Endothelial cell of umbilical vein (primary cell): ENCODE measurements at regions not wholly inside any gene's neighbourhood (a gene's known extent, or its start where the extent isn't known, plus 50 kb on each side); places are given as distances from the start of the nearest gene placed in this dataset.

ENCODE experiments used
- EZH2 ChIP-seq: IDR thresholded peaks from 2 replicates; pipeline ENCODE4 v1.6.1; 2012; ENCODE audit warnings: borderline replicate concordance, low read depth, mild to moderate bottlenecking, moderate library complexity, low read length, inconsistent platforms; ENCODE audit not compliant: severe bottlenecking
- GATA2 ChIP-seq: IDR thresholded peaks from 2 replicates; pipeline ENCODE4 v1.7.0; 2011; ENCODE audit warnings: low read depth, mild to moderate bottlenecking, moderate library complexity, mixed read lengths, low read length; ENCODE audit not compliant: insufficient read length, insufficient read depth
- JUN ChIP-seq: IDR thresholded peaks from 2 replicates; pipeline ENCODE4 v1.6.1; 2011; ENCODE audit warnings: borderline replicate concordance, low read depth; ENCODE audit not compliant: insufficient read length, insufficient read depth
- MAX ChIP-seq: IDR thresholded peaks from 2 replicates; pipeline ENCODE4 v1.6.1; 2011; ENCODE audit not compliant: insufficient read depth, insufficient read length
- MYC ChIP-seq: IDR thresholded peaks from one replicate; pipeline ENCODE4 v1.6.1; 2011; ENCODE audit warnings: mild to moderate bottlenecking, low read depth, low read length
- POLR2A ChIP-seq: IDR thresholded peaks from 2 replicates; pipeline ENCODE4 v1.6.1; 2012; ENCODE audit warnings: low read depth, mild to moderate bottlenecking, control low read depth, low read length
- POLR2AphosphoS5 ChIP-seq: IDR thresholded peaks from 2 replicates; pipeline ENCODE4 v1.6.1; 2012; ENCODE audit warnings: low read depth, mild to moderate bottlenecking, control low read depth, low read length, moderate library complexity; ENCODE audit not compliant: insufficient read depth
- TF ChIP-seq, protein P1 (sequence below), 2 donors: IDR thresholded peaks; 1 replicate in 1 of 2; 2 replicates in 1 of 2; pipeline ENCODE4 v1.5.1; 2011; ENCODE audit warnings: low read length in 2 of 2, mild to moderate bottlenecking in 2 of 2, moderate library complexity in 2 of 2, control low read depth in 1 of 2, inconsistent platforms in 1 of 2, low read depth in 1 of 2; ENCODE audit not compliant: insufficient read depth in 1 of 2; ENCODE audit errors: extremely low read depth in 1 of 2

DNA sequence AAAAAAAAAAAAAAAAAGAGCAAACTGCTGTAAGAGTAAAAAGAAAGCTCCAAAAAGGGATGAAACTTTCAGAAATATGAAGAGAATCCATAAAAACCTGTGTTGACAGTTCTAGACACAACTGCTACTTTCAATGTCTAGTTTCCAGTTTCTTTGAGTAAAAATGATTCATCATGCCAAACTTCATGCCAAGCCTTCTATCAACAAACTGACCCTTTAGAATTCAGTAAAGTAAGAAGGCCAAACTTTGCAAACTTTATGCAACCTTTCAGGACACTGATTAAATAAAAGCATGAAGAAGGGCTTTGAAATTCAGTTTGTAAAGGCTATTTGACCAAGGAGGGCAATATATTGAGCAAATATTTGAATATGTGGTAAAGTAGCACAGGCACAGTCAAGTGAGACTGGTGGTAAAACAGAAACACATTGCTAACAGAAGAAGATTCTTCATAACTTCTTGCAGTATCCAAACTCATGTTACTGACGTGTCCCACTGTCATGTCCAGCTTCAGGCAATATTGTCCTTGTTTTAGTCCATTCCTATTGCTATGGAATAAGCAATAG lies 56.3 kb upstream of the CFAP20DC start:
- TF ChIP-seq, protein P1, sequence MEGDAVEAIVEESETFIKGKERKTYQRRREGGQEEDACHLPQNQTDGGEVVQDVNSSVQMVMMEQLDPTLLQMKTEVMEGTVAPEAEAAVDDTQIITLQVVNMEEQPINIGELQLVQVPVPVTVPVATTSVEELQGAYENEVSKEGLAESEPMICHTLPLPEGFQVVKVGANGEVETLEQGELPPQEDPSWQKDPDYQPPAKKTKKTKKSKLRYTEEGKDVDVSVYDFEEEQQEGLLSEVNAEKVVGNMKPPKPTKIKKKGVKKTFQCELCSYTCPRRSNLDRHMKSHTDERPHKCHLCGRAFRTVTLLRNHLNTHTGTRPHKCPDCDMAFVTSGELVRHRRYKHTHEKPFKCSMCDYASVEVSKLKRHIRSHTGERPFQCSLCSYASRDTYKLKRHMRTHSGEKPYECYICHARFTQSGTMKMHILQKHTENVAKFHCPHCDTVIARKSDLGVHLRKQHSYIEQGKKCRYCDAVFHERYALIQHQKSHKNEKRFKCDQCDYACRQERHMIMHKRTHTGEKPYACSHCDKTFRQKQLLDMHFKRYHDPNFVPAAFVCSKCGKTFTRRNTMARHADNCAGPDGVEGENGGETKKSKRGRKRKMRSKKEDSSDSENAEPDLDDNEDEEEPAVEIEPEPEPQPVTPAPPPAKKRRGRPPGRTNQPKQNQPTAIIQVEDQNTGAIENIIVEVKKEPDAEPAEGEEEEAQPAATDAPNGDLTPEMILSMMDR (IDR thresholded peaks at IDR 0.05; ENCODE audit: extremely low read depth in 1 of 2, insufficient read depth in 1 of 2, low read depth in 1 of 2, low read length in 2 of 2), result no peak
- TF ChIP-seq POLR2AphosphoS5, result no peak
- TF ChIP-seq POLR2A, result no peak
- no peak for TF ChIP-seq MAX
- no peak for TF ChIP-seq EZH2
- TF ChIP-seq MYC, result no peak
- no peak for TF ChIP-seq GATA2
- TF ChIP-seq JUN, result no peak
